ENCODE measurements at regions not wholly inside any gene's neighbourhood (a gene's known extent, or its start where the extent isn't known, plus 50 kb on each side); places are given as distances from the start of the nearest gene placed in this dataset.
"Not testable (repeated sequence)": the region's sequence is repeated elsewhere in the genome, so short reads cannot be mapped to it uniquely, and the experiment has no call there.

DNA sequence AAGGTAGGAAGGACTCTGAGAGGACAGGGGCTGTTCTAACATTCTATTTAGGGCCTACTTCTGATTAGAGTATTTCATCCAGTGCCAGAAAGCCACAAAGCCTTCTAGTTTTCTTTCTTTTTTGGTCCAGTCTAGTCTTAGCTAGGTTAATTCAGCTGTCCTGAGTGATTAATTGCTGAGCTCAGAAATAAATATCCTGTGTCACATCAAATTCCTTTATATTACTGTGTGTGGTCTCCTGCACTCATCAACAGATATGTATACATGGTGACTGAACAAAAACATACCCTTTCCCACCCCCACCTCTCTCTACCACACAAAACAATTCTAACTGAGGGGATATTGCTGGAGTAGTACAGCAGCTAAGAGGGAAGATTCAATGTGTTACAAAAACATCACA, 601.5 kb upstream of the NRSN1 start:
- DNase-seq (ENCODE audit: low read depth in 2 of 3, low spot score in 2 of 3): no peak

DNA sequence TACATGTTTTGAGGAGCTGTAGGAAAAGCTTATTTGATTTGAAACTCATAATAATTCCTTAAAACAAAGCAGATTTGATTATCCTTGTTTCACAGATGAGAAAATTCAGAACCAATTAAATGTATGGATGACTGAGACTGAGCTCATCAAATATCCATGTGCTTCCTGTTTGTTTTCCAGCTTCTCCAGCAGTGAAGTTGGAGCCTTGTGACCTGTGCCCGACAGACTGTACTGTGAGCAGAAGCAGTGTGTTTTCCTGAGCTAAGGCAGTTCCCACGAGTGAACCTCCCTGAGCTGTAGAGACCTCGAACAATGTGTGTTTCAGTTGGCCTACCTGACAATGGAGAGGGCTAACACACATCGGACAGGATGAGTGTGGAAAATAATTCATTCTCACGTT, 599.5 kb upstream of the NRSN1 start:
- no peak for DNase-seq (ENCODE audit: low read depth in 2 of 3, low spot score in 2 of 3)

DNA sequence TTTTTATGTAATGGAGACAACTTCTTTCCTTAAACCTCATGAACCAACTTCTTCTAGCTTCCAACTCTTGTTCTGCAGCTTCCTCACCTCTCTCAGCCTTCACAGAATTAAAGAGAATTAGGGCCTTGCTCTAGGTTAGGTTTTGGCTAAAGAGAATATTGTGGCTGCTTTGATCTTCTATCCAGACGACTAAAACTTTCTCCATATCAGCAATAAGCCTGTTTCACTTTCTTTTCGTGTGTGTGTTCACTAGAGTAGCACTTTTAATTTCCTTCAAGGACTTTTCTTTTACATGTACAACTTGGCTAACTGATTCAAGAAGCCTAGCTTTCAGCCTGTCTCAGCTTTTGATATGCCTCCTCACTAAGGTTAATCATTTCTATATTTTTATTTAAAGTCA, 596.1 kb upstream of the NRSN1 start:
- no peak for DNase-seq (ENCODE audit: low read depth in 2 of 3, low spot score in 2 of 3)

DNA sequence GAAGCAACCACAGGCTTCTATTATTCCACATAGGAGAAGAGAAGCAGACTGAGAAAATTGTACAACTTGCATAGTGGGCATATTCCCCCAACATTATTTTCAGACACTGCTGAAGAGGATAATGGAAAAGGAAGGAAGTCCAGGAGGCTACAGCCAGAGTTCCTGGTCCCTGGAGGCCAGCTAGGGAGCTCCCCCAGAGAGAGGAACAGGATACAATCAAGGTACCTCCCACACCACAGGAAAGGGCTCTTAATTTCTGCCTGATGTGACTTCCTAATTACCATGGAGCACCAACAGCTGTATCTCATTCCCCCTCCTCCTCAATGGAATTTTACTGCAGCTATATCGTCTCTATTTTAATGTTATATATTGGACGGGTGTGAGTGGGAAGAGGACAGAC, 594.3 kb upstream of the NRSN1 start:
- no peak for DNase-seq (ENCODE audit: low read depth in 2 of 3, low spot score in 2 of 3)

DNA sequence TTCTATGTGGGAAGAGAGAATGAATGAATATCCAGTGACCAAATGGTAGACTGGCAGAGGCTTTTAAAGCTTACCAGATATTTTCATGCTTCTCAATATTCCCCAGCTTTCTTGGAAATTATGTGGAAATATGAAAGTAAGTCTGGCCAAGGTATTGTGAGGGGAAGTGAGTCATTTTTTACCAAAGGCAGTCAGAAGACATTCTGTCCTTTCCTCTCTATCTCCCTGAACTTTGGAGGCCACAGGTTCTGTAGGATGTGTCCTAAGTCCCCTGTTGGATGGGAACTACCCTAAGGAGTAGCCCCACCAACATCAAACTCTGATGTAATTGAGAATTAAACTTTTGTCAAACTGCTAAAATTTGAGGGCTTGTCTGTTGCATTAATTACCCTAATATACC, 593.8 kb upstream of the NRSN1 start:
- DNase-seq (ENCODE audit: low read depth in 2 of 3, low spot score in 2 of 3): no peak

DNA sequence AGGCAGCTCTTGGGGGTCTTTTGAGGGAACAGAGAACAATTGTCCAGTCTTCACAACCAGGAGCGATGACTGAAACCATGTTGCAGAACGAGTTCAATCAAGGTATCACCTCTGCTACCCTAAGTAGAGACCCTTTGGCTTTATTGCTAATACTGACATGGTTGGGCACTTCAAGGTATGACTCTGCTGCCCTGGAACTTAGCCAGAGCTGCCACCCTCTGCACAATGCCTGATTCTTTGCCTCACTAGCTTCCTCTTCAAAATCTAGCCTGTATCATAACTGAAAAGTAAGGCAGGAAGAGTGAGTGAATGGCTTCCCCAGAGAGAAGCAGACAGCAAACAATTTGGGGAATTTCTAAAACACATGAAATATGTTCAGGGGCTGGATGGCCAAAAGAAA, 592.7 kb upstream of the NRSN1 start:
- DNase-seq (ENCODE audit: low read depth in 2 of 3, low spot score in 2 of 3): no peak

DNA sequence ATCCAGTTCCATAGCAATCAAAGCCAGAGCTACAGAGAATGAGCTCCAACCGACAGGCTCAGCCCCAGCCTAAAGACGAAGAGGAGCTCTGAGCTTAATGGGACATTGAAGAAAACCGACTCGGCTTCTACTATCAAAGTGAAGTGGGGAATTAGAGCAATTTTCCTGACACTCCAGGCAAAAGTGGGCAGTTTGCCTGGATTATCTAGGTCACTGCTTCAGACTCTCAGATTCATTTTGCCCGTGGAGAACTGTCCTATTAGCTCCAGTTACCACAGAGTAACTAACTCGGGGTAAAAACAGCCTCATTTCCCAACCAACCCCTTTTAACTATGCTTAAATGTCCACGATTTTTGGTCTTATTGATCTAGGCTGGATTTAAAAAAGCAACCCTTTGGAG, 592.1 kb upstream of the NRSN1 start:
- no peak for DNase-seq (ENCODE audit: low read depth in 2 of 3, low spot score in 2 of 3)

DNA sequence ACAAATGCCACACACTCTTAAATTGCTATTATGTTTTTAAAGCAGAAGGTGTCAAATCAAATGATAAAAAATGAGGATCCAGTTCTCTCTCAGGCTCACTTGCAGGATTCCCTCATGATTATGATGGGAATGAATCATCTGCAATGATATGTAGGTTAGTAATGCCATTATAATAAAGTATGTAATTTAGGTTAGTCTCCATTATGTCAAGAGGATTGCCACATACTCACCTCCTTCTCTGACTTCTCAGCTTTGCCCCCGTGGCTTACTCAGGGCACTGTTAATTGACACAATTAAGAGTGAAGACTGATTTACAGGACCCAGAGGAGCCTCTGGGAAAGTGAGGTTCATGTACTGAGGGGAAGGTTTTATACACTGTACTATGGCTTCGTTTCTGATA, 591.7 kb upstream of the NRSN1 start:
- DNase-seq (ENCODE audit: low read depth in 2 of 3, low spot score in 2 of 3): no peak

DNA sequence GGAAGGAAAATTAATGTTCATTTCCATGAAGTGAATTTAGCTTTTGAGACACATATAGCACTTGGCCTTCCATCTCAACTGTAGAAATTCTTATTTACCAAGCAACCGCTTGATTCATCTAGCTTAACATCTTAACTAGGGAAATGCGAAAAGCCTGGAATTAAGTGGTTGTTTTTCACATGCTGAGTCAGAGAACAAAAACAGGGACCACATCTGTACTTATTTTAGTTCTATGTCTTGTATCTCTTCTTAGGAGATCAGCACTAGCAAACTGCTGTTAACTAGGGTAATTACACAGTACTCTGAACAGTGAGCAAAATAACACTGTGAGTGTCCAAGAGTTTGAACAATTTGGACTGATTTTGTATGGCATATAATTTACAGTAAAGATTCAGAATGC, 590.9 kb upstream of the NRSN1 start:
- no peak for DNase-seq (ENCODE audit: low read depth in 2 of 3, low spot score in 2 of 3)

DNA sequence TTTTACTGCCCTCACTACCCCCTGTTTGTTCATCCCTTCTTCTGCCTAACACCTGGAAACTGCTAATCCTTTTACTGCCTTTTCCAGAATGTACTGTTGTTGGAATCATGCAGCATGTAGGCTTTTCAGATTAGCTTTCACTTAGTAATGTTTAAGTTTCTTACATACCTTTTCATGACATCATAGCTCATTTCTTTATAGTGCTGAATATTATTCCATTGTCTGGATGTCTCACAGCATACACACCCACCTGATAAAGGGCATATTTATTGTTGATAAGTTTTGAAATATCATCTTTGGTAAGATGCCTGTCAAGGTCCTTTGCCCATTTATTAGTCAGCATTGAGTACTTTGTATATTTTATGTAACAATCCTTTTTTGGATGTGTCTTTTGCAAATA, 588.2 kb upstream of the NRSN1 start:
- DNase-seq (ENCODE audit: low read depth in 2 of 3, low spot score in 2 of 3): no peak

DNA sequence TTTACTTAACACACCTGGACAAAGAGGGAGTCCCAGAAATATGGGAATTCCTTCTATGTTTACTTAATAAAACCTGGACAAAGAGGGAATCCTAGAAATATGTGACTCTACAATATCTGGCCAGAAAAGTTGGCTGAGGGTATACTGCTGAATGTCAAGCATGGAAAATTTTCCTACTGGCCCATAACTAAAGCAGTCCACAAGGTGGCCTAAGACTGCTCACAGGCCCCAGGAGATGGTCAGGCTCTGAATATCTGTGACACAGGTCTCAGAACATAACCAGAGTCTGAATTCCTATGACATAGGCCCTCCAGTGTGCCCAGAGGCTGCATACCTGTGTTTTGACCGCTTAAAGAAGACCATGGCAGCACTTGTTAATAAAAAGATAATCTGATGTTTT, 578.2 kb upstream of the NRSN1 start:
- no peak for DNase-seq (ENCODE audit: low read depth in 2 of 3, low spot score in 2 of 3)

DNA sequence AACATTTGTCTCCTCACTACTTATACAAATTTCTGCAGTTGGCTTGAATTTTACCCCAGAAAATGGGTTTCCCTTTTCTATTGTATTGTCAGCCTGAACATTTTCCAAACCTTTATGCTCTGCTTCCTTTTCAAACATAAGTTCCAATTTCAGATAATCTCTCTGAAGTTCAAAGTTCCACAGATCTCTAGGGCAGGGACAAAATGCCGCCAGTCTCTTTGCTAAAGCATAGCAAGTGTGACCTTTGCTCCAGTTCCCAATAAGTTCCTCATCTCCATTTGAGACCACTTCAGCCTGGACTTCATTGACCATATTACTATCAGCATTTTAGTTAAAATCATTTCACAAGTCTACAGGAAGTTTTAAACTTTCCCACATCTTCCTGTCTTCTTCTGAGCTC, 571.1 kb upstream of the NRSN1 start:
- DNase-seq (ENCODE audit: low read depth in 2 of 3, low spot score in 2 of 3): not testable (repeated sequence)

DNA sequence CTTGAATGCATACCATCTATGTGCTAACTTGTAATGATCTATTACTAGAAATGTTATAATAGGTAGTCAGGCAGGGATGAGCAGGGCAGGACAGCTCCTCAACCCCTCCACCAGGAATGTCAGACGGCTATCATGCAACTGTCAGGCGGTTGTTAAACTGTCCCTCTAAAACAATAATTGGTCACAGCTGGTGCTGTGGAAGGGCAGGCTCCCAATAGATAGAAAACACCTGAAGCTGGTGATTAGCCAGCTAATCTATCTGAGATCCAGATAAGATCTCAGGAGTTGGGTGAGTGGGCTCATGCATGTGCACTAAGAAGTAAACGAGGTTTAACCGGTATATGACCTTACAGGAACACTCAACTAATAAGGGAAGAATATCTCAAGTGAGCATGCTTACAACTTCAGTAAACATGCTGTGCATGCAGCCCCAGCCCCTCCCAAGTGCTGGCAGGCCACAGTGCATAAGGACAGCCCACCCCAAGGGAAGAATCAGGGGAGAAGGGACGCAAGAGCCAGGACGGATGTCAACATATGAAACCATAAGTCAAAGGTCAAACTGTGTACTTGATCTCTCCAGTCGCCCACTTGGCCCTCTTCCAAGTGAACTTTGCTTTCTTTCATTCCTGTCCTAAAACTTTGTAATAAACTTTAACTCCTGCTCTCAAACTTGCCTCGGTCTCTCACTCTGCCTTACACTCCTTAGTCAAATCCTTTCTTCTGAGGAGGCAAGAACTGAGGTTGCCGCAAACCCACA, 566.2 kb upstream of the NRSN1 start:
- DNase-seq (ENCODE audit: low read depth in 2 of 3, low spot score in 2 of 3): no peak

DNA sequence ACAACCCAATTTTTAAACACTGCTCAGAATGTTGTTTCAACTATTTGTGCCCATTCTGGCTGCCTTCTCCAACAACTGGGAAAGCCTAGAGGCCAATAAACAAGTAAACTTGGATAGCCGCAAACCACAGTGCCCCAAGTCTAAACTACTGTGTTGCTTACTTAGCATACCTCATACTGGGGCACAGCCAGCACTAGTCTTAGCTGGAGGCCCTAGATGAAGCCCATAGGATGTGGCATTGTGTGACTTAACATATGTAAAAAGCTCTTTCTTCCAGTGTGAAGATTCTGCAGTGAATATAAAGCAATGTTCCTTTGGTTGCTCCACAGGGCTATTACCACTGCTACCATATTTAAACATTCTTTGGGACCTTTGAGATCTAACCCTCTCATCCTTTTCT, 564.3 kb upstream of the NRSN1 start:
- no peak for DNase-seq (ENCODE audit: low read depth in 2 of 3, low spot score in 2 of 3)

DNA sequence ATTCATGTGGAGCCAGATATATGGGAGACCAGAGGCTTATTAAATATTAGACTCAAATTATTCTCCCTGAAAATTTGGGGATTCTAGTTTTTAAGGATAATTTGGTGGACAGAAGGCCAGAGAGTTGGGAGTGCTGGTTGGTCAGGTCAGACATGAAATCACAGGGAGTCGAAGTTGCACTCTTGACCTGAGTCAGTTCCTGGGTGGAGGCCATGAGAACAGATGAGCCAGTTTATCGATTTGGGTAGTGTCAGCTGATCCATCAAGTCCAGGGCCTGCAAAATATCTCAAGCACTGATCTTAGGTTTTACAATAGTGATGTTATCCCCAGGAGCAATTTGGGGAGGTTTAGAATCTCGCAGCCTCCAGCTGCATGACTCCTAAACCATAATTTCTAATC, 563.5 kb upstream of the NRSN1 start:
- no peak for DNase-seq (ENCODE audit: low read depth in 2 of 3, low spot score in 2 of 3)

DNA sequence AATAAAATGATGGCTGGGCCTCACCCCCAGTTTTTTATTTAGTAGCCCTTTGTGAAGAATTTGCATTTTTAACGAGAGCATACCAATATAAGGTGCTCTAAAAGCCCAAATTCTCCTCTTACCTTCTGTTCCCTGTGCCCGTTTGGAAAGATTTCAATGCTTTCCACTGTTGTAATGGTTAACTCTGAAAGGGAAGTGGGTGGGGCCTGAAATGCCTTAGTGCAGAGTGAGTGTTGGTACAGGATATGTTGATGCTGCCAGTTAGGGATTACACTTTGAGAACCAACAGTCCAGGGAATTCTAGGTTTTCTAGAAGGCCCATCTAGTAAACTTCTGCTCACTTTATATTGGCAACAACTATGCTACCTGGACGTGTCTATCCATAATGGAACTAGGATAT, 562.7 kb upstream of the NRSN1 start:
- no peak for DNase-seq (ENCODE audit: low read depth in 2 of 3, low spot score in 2 of 3)

DNA sequence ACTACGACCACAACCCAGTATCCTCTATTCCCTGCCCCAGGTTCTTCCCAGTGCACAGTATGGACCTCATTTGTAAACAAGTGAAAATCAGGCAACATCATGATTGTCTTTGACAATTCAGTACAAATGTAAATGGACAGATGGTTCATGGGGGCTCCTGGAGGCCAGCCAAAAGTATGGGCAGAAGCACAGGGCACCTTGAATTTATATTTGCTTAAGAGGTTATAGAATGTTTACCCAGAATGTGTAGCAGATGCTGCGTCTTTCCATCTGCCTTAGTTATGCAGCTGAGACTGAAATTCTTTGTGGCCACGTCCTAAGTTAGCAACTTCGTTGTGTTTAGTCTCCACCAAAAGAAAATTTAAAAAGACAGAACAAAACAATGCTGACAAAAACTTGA, 559.6 kb upstream of the NRSN1 start:
- no peak for DNase-seq (ENCODE audit: low read depth in 2 of 3, low spot score in 2 of 3)

DNA sequence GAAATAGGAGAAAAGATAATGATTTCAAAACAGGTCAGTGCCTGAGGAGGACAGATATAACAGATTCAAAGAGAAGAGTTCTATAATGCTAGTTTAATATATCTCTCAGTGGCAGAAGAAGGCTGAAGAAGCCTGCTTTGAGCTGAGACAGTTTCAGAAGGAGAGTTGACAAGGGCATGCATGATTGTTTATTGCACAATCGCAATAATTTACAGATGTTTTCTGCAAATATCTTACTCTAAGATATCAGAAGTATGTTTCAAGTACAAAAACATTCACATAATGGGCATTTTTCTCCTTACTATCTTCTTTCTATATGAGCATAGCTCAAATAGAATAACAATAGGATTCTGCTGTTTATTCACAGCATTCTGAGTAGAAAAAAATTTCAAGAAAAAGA, 557.7 kb upstream of the NRSN1 start:
- DNase-seq (ENCODE audit: low read depth in 2 of 3, low spot score in 2 of 3): no peak

DNA sequence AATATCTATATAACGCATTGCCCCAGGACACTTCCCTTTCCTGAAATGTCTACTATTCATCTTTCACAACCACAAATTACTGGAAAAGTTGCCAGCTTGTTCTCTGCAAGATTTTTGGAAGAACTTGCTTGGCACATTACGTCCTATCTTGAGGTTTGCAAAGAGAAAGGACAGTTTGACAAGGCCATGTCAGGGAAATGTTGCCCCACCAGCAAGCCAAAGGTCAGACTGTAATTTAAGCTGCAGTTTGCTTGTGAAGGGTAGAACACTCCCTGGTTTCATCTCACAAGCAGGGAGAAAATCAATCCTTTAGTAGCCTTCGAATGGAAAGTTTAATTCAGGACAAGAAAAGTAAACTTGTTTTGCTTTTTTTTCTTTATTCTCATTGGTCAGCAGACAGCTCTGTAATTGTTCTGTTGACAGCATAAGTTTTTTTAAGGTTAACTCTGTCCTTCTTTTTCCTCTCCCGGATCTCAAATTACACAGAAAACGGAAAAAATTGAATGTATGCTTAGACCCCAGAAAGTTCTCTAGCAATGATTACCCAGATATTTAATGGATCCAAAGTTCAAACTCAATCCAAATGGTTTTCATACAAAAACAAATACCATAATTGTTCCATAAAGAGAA, 541.8 kb upstream of the NRSN1 start:
- DNase-seq (ENCODE audit: low read depth in 2 of 3, low spot score in 2 of 3): no peak

DNA sequence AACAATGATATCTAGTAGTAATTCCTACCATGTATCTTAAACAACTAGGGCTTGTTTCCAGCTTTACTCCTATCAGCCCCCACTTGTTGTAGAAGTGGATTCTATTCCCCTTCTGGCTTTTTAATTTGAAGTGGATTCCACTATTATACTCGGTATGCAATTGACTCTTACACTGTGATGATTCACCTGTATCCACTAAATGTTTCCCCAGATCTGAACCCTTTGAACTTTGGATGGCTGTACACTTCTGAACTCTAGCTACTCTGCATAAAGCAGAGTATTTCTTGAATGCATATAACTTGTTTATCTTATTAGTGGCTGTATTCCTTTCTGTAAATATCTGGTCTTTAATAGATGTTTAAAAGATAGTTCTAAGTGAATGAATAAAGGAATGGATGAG, 538.4 kb upstream of the NRSN1 start:
- no peak for DNase-seq (ENCODE audit: low read depth in 2 of 3, low spot score in 2 of 3)

DNA sequence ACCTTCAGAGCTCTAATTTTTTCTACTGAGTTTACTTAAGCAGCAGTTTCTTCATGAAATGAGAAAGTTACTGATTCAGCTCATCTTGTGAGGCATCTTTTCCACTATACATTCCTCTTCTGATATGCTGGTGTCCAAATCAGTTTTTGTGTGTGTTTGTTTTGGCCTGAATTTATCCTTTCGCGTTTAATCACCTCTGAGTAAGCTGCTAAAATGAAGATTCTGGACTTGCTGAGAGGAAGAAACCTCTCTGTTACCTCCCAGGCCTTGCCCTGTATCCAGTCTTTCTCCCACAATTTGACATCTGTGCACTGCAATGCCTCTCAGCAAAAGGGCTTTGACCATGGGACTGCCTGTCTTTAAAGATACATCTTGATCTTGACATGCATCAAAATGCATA, 536.2 kb upstream of the NRSN1 start:
- DNase-seq (ENCODE audit: low read depth in 2 of 3, low spot score in 2 of 3): no peak

DNA sequence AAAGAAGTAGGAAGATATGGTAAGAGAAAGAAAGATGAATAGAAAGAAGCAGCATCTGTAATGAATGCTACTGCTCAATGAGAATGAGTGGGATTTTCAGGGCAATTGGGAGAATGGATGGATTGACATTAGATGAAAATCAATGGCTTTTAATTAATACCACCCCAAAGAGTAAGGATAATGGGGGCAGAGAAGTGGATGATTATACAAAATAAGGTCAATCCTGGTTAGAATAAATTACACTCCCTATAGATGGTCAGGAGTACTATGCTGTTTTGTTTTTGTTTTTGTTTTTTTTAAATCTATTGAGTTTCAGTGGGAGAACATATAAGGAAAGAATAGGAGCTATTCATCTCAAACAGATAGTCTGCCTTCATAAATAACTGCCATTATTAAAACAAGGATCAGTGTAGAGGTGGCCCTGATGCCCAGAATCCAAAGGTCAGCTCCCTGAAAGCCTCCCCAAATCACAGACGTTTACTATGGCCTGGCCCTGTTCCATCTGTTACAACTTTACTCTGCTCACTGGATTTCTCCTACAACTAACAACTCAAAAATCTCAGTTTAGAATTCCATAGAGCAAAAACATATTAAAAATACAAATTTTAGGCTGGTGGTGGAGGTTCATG, 535.4 kb upstream of the NRSN1 start:
- DNase-seq (ENCODE audit: low read depth in 2 of 3, low spot score in 2 of 3): no peak

Data from hematopoietic multipotent progenitor cell (in vitro differentiated cells).